Astrocyte (in vitro differentiated cells and primary cell): ENCODE measurements at regions not wholly inside any gene's neighbourhood (a gene's known extent, or its start where the extent isn't known, plus 50 kb on each side); places are given as distances from the start of the nearest gene placed in this dataset.

Experiments
- DNase-seq: peaks from one replicate; pipeline ENCODE4 v3.0.0-alpha.2; 2010; ENCODE audit warnings: low read depth
- FAIRE-seq: peaks from 2 replicates; lab custom pipeline; 2011; peaks lifted over from hg19 to GRCh38; lab: Jason Lieb, UNC
- H2AFZ ChIP-seq: 2 replicates; pipeline ENCODE4 v1.6.0; 2012; ENCODE audit warnings: low read depth, low read length, inconsistent platforms
- H3K27ac ChIP-seq: 2 replicates; pipeline ENCODE4 v1.5.1; 2011; ENCODE audit warnings: low read depth, low read length, inconsistent platforms
- H3K27me3 ChIP-seq: 2 replicates; pipeline ENCODE4 v1.6.0; 2011; ENCODE audit warnings: low read length, inconsistent platforms; ENCODE audit not compliant: insufficient read depth
- H3K36me3 ChIP-seq: 2 replicates; pipeline ENCODE4 v1.5.1; 2011; ENCODE audit warnings: low read length, inconsistent platforms; ENCODE audit not compliant: insufficient read depth
- H3K4me1 ChIP-seq: 2 replicates; pipeline ENCODE4 v1.5.1; 2011; ENCODE audit warnings: low read length, inconsistent platforms; ENCODE audit not compliant: insufficient read depth
- H3K4me2 ChIP-seq: 2 replicates; pipeline ENCODE4 v1.6.0; 2012; ENCODE audit warnings: low read length, inconsistent platforms
- H3K4me3 ChIP-seq: 2 replicates; pipeline ENCODE4 v1.5.1; 2011; ENCODE audit warnings: low read depth, mild to moderate bottlenecking, low read length, inconsistent platforms; ENCODE audit not compliant: insufficient read depth
- H3K79me2 ChIP-seq: 2 replicates; pipeline ENCODE4 v1.6.0; 2012; ENCODE audit warnings: mild to moderate bottlenecking, low read length, inconsistent platforms; ENCODE audit not compliant: insufficient read depth
- H3K9ac ChIP-seq: 2 replicates; pipeline ENCODE4 v1.6.0; 2012; ENCODE audit warnings: mild to moderate bottlenecking, low read length, inconsistent platforms
- H3K9me3 ChIP-seq: 2 replicates; pipeline ENCODE4 v1.5.1; 2012; ENCODE audit warnings: low read depth, mild to moderate bottlenecking, low read length, inconsistent platforms; ENCODE audit not compliant: insufficient read depth
- H4K20me1 ChIP-seq: 2 replicates; pipeline ENCODE4 v1.6.0; 2012; ENCODE audit warnings: low read length, inconsistent platforms; ENCODE audit not compliant: insufficient read depth
- H3K27ac Mint-ChIP-seq: one replicate; pipeline ENCODE4 v1.8.0; 2021; ENCODE audit warnings: mild to moderate bottlenecking, mixed read lengths; ENCODE audit not compliant: unreplicated experiment
- H3K27me3 Mint-ChIP-seq: one replicate; pipeline ENCODE4 v1.8.0; 2021; ENCODE audit warnings: low read depth, mixed read lengths; ENCODE audit not compliant: unreplicated experiment
- H3K36me3 Mint-ChIP-seq: one replicate; pipeline ENCODE4 v1.8.0; 2021; ENCODE audit warnings: low read depth, mixed read lengths; ENCODE audit not compliant: unreplicated experiment
- H3K4me1 Mint-ChIP-seq: one replicate; pipeline ENCODE4 v1.8.0; 2021; ENCODE audit warnings: low read depth, mixed read lengths; ENCODE audit not compliant: unreplicated experiment
- H3K4me3 Mint-ChIP-seq: one replicate; pipeline ENCODE4 v1.8.0; 2021; ENCODE audit warnings: mild to moderate bottlenecking, moderate library complexity, mixed read lengths; ENCODE audit not compliant: unreplicated experiment
- H3K9me3 Mint-ChIP-seq: one replicate; pipeline ENCODE4 v1.8.0; 2021; ENCODE audit warnings: mild to moderate bottlenecking, mixed read lengths; ENCODE audit not compliant: unreplicated experiment
- CTCF ChIP-seq: IDR thresholded peaks from 2 replicates; pipeline ENCODE4 v1.5.1; 2011; ENCODE audit warnings: low read depth, mild to moderate bottlenecking, inconsistent platforms, low read length, moderate library complexity; ENCODE audit not compliant: insufficient read depth
- EZH2 ChIP-seq: IDR thresholded peaks from 2 replicates; pipeline ENCODE4 v1.6.1; 2012; ENCODE audit warnings: mild to moderate bottlenecking, low read length, inconsistent platforms; ENCODE audit not compliant: insufficient read depth

GRCh38 chr3:190772831-190773230 lies 89.7 kb downstream of the GMNC start:
- TF ChIP-seq EZH2: no peak
- no peak for TF ChIP-seq CTCF
- FAIRE-seq: no peak
- Histone ChIP-seq H3K9me3 (no peaks in the 10 kb centered on the region), H3K79me2 (no peaks in the 10 kb centered on the region), H3K27me3 (no peaks in the 10 kb centered on the region), H3K36me3 (no peaks in the 10 kb centered on the region), H4K20me1 (no peaks in the 10 kb centered on the region), H3K4me2 (no peak overlapping the region), H2AFZ (no peak overlapping the region), H3K9ac (no peak overlapping the region), H3K4me3 (no peak overlapping the region), H3K4me1 (no peaks in the 10 kb centered on the region), H3K27ac (no peak overlapping the region)
- Mint-ChIP-seq H3K9me3 (peaks cover 7% of the 10 kb centered on the region), H3K4me1 (no peaks in the 10 kb centered on the region), H3K27me3 (no peaks in the 10 kb centered on the region), H3K4me3 (no peak overlapping the region), H3K27ac (no peak overlapping the region), H3K36me3 (no peaks in the 10 kb centered on the region)
- no peak for DNase-seq

DNA sequence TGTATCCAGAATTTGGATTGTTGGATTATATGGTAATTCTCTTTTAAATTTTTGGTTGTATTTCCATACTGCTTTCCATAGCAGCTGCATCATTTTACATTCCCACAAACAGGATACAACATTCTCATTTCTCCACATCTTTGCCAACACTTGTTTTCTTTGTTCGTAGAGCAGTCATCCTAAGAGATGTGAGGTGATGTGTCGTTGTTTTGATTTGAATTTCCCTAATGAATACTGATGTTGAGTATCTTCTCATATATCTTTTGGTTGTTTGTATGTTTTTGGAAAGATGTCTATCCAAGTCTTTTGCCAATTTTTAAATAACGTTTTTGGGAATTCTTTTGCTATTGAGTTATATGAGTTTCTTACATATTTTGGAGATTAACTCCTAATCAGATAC lies 93.6 kb downstream of the GMNC start:
- Histone ChIP-seq H3K4me3 (no peak overlapping the region), H3K79me2 (no peaks in the 10 kb centered on the region), H4K20me1 (no peaks in the 10 kb centered on the region), H3K4me1 (no peaks in the 10 kb centered on the region), H3K36me3 (no peaks in the 10 kb centered on the region), H3K27ac (no peak overlapping the region), H3K27me3 (no peaks in the 10 kb centered on the region), H3K9ac (no peak overlapping the region), H3K9me3 (no peaks in the 10 kb centered on the region), H3K4me2 (no peak overlapping the region), H2AFZ (no peak overlapping the region)
- no peak overlapping the region for H3K4me3 Mint-ChIP-seq
- H3K27me3 Mint-ChIP-seq: no peaks in the 10 kb centered on the region
- FAIRE-seq (no peak), DNase-seq (no peak)
- no peaks in the 10 kb centered on the region for H3K4me1 Mint-ChIP-seq
- peaks cover 6% of the 10 kb centered on the region for H3K9me3 Mint-ChIP-seq
- no peak overlapping the region for H3K27ac Mint-ChIP-seq
- H3K36me3 Mint-ChIP-seq: no peaks in the 10 kb centered on the region
- no peak for TF ChIP-seq EZH2
- TF ChIP-seq CTCF: no peak

GRCh38 chr3:190767851-190768250 lies 94.6 kb downstream of the GMNC start:
- Histone ChIP-seq H3K4me3 (no peak overlapping the region), H3K4me1 (no peaks in the 10 kb centered on the region), H3K9me3 (no peaks in the 10 kb centered on the region), H3K9ac (no peak overlapping the region), H4K20me1 (no peaks in the 10 kb centered on the region), H3K79me2 (no peaks in the 10 kb centered on the region), H3K27ac (no peak overlapping the region), H3K4me2 (no peak overlapping the region), H3K27me3 (no peaks in the 10 kb centered on the region), H3K36me3 (no peaks in the 10 kb centered on the region), H2AFZ (no peak overlapping the region)
- no peak for TF ChIP-seq EZH2
- TF ChIP-seq CTCF: no peak
- no peaks in the 10 kb centered on the region for H3K4me1 Mint-ChIP-seq
- DNase-seq (no peak), FAIRE-seq (no peak)
- H3K27me3 Mint-ChIP-seq: no peaks in the 10 kb centered on the region
- H3K9me3 Mint-ChIP-seq: no peaks in the 10 kb centered on the region
- no peak overlapping the region for H3K27ac Mint-ChIP-seq
- H3K4me3 Mint-ChIP-seq: no peak overlapping the region
- H3K36me3 Mint-ChIP-seq: no peaks in the 10 kb centered on the region
